ENCODE measurements at regions not wholly inside any gene's neighbourhood (a gene's known extent, or its start where the extent isn't known, plus 50 kb on each side); places are given as distances from the start of the nearest gene placed in this dataset.
A peak's percentile ranks its signal among the peaks of the same experiment; 100 is the strongest.

DNA sequence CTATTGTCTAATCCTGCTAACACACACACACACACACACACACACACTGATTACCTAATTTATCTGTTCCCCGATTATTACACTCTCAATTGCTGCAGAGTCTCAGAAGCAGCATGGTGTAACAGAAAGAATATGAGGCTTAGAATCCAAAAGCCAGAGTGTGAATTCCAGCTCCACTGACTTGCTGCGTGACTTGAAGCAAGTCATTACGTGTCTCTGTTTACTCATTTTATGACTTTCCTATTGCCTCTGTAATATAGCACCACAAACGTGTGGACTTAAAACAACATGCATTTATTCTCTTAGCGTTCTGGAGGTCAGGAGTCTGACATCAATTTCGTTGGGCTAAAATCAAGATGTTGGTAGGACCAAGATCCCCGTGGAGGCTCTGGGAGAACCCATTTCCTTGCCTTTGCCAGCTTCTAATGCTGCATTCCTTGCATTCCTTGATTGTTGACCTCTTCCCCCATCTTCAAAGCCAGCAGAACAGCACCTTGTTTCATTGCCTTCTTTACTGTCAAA lies 55.9 kb upstream of the ATP5PO start (continued):
- TF ChIP-seq, protein P1, sequence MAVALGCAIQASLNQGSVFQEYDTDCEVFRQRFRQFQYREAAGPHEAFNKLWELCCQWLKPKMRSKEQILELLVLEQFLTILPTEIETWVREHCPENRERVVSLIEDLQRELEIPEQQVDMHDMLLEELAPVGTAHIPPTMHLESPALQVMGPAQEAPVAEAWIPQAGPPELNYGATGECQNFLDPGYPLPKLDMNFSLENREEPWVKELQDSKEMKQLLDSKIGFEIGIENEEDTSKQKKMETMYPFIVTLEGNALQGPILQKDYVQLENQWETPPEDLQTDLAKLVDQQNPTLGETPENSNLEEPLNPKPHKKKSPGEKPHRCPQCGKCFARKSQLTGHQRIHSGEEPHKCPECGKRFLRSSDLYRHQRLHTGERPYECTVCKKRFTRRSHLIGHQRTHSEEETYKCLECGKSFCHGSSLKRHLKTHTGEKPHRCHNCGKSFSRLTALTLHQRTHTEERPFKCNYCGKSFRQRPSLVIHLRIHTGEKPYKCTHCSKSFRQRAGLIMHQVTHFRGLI (tag by site-specific recombination; IDR thresholded peaks at IDR 0.05) = peak; percentile 78
- peak; percentile 73 for TF ChIP-seq ZNF394 (tag by site-specific recombination; IDR thresholded peaks at IDR 0.05; ENCODE audit: borderline replicate concordance)
- no peak for TF ChIP-seq ZNF292 (tag by site-specific recombination; IDR thresholded peaks at IDR 0.05; ENCODE audit: borderline replicate concordance, low read depth)
- TF ChIP-seq ZNF266 (tag by site-specific recombination; IDR thresholded peaks at IDR 0.05; ENCODE audit: low read depth) = no peak
- no peak for TF ChIP-seq ZNF501 (tag by site-specific recombination; IDR thresholded peaks at IDR 0.05)
- no peak for TF ChIP-seq ZNF311 (tag by site-specific recombination; IDR thresholded peaks at IDR 0.05; ENCODE audit: borderline replicate concordance)
- no peak for TF ChIP-seq ZIC2 (tag by site-specific recombination; IDR thresholded peaks at IDR 0.05)
- no peak for TF ChIP-seq MYNN (tag by site-specific recombination; IDR thresholded peaks at IDR 0.05; ENCODE audit: borderline replicate concordance)
- TF ChIP-seq BCL11B (tag by site-specific recombination; IDR thresholded peaks at IDR 0.05; ENCODE audit: low read depth) = no peak
- no peak for TF ChIP-seq ZNF658 (tag by site-specific recombination; IDR thresholded peaks at IDR 0.05)
- no peak for TF ChIP-seq ZNF707 (tag by site-specific recombination; IDR thresholded peaks at IDR 0.05)
- TF ChIP-seq ZNF174 (tag by site-specific recombination; IDR thresholded peaks at IDR 0.05) = no peak
- TF ChIP-seq ZNF169 (tag by site-specific recombination; IDR thresholded peaks at IDR 0.05) = no peak
- TF ChIP-seq, protein P2, sequence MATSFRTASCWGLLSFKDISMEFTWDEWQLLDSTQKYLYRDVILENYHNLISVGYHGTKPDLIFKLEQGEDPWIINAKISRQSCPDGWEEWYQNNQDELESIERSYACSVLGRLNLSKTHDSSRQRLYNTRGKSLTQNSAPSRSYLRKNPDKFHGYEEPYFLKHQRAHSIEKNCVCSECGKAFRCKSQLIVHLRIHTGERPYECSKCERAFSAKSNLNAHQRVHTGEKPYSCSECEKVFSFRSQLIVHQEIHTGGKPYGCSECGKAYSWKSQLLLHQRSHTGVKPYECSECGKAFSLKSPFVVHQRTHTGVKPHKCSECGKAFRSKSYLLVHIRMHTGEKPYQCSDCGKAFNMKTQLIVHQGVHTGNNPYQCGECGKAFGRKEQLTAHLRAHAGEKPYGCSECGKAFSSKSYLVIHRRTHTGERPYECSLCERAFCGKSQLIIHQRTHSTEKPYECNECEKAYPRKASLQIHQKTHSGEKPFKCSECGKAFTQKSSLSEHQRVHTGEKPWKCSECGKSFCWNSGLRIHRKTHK (tag by site-specific recombination; IDR thresholded peaks at IDR 0.05) = no peak
- no peak for TF ChIP-seq ZNF221 (tag by site-specific recombination; IDR thresholded peaks at IDR 0.05; ENCODE audit: borderline replicate concordance)
- TF ChIP-seq GLI2 (tag by site-specific recombination; IDR thresholded peaks at IDR 0.05; ENCODE audit: borderline replicate concordance, low read depth) = peak; percentile 90; the same call in 1 of the 2 replicates
- TF ChIP-seq, protein P3, sequence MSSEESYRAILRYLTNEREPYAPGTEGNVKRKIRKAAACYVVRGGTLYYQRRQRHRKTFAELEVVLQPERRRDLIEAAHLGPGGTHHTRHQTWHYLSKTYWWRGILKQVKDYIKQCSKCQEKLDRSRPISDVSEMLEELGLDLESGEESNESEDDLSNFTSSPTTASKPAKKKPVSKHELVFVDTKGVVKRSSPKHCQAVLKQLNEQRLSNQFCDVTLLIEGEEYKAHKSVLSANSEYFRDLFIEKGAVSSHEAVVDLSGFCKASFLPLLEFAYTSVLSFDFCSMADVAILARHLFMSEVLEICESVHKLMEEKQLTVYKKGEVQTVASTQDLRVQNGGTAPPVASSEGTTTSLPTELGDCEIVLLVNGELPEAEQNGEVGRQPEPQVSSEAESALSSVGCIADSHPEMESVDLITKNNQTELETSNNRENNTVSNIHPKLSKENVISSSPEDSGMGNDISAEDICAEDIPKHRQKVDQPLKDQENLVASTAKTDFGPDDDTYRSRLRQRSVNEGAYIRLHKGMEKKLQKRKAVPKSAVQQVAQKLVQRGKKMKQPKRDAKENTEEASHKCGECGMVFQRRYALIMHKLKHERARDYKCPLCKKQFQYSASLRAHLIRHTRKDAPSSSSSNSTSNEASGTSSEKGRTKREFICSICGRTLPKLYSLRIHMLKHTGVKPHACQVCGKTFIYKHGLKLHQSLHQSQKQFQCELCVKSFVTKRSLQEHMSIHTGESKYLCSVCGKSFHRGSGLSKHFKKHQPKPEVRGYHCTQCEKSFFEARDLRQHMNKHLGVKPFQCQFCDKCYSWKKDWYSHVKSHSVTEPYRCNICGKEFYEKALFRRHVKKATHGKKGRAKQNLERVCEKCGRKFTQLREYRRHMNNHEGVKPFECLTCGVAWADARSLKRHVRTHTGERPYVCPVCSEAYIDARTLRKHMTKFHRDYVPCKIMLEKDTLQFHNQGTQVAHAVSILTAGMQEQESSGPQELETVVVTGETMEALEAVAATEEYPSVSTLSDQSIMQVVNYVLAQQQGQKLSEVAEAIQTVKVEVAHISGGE (tag by site-specific recombination; conservative IDR thresholded peaks at IDR 0.05; ENCODE audit: low read depth) = no peak
- TF ChIP-seq ZFP41 (tag by site-specific recombination; IDR thresholded peaks at IDR 0.05; ENCODE audit: borderline replicate concordance) = no peak
- TF ChIP-seq, protein P4, sequence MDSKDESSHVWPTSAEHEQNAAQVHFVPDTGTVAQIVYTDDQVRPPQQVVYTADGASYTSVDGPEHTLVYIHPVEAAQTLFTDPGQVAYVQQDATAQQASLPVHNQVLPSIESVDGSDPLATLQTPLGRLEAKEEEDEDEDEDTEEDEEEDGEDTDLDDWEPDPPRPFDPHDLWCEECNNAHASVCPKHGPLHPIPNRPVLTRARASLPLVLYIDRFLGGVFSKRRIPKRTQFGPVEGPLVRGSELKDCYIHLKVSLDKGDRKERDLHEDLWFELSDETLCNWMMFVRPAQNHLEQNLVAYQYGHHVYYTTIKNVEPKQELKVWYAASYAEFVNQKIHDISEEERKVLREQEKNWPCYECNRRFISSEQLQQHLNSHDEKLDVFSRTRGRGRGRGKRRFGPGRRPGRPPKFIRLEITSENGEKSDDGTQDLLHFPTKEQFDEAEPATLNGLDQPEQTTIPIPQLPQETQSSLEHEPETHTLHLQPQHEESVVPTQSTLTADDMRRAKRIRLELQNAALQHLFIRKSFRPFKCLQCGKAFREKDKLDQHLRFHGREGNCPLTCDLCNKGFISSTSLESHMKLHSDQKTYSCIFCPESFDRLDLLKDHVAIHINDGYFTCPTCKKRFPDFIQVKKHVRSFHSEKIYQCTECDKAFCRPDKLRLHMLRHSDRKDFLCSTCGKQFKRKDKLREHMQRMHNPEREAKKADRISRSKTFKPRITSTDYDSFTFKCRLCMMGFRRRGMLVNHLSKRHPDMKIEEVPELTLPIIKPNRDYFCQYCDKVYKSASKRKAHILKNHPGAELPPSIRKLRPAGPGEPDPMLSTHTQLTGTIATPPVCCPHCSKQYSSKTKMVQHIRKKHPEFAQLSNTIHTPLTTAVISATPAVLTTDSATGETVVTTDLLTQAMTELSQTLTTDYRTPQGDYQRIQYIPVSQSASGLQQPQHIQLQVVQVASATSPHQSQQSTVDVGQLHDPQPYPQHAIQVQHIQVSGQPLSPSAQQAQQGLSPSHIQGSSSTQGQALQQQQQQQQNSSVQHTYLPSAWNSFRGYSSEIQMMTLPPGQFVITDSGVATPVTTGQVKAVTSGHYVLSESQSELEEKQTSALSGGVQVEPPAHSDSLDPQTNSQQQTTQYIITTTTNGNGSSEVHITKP (tag by site-specific recombination; IDR thresholded peaks at IDR 0.05) = peak; percentile 97
- TF ChIP-seq ZNF114 (tag by site-specific recombination; IDR thresholded peaks at IDR 0.05) = no peak
- no peak for TF ChIP-seq ZFHX2 (tag by site-specific recombination; conservative IDR thresholded peaks at IDR 0.05)
- TF ChIP-seq, protein P5, sequence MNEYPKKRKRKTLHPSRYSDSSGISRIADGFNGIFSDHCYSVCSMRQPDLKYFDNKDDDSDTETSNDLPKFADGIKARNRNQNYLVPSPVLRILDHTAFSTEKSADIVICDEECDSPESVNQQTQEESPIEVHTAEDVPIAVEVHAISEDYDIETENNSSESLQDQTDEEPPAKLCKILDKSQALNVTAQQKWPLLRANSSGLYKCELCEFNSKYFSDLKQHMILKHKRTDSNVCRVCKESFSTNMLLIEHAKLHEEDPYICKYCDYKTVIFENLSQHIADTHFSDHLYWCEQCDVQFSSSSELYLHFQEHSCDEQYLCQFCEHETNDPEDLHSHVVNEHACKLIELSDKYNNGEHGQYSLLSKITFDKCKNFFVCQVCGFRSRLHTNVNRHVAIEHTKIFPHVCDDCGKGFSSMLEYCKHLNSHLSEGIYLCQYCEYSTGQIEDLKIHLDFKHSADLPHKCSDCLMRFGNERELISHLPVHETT (tag by site-specific recombination; IDR thresholded peaks at IDR 0.05) = peak; percentile 98
- no peak for TF ChIP-seq ZNF701 (tag by site-specific recombination; IDR thresholded peaks at IDR 0.05)
- no peak for TF ChIP-seq SP2 (tag by site-specific recombination; IDR thresholded peaks at IDR 0.05)
- TF ChIP-seq ZNF626 (tag by site-specific recombination; IDR thresholded peaks at IDR 0.05) = no peak
- TF ChIP-seq IKZF3 (tag by site-specific recombination; IDR thresholded peaks at IDR 0.05) = peak; percentile 90
- TF ChIP-seq GLIS2 (tag by site-specific recombination; IDR thresholded peaks at IDR 0.05) = no peak
- TF ChIP-seq ZNF560 (tag by site-specific recombination; IDR thresholded peaks at IDR 0.05; ENCODE audit: borderline replicate concordance) = no peak
- TF ChIP-seq ZNF10 (tag by site-specific recombination; IDR thresholded peaks at IDR 0.05) = peak; percentile 63; the same call in 1 of the 2 replicates
- TF ChIP-seq ZNF366 (tag by site-specific recombination; conservative IDR thresholded peaks at IDR 0.05) = peak; percentile 81
